ENCODE measurements at regions not wholly inside any gene's neighbourhood (a gene's known extent, or its start where the extent isn't known, plus 50 kb on each side); places are given as distances from the start of the nearest gene placed in this dataset.

DNA sequence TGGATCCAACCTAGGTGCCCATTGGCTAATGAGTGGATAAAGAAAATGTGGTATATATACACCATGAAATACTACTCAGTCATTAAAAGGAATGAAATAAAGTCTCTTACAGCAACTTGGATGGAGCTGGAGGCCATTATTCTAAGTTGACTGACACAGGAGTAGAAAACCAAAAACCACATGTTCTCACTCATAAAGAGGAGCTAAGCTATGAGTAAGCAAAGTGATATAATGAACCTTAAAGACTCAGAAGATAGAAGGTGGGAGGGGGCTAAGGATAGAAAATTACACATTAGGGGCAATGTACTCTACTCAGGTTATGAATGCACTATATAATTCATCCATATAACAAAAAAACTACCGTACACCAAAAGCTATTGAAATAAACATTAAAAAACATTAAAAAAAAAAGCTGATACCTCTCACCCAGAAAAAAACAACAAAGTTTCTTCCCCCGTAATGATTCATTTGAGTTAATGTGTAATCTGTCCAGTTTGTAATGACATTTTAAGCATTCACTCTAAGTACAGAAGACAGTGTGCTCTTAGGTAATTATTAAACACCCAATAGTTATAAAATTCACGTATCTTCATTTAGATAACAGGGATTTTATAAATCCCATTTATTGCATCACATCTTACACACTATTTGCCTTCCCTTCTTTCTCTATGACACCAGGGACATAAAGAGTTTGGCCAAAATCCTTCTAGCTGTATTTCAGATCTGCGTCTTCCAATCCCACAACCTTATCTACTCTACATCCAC, 941.5 kb downstream of the CDH11 start:
- Histone ChIP-seq H3K27ac (no peak overlapping the region), H3K27me3 (no peaks in the 10 kb centered on the region), H3K4me1 (no peaks in the 10 kb centered on the region), H3K4me3 (no peak overlapping the region), H3K9me3 (no peaks in the 10 kb centered on the region), H3K36me3 (no peaks in the 10 kb centered on the region)
- ATAC-seq, result no peak
- TF ChIP-seq, protein P1, sequence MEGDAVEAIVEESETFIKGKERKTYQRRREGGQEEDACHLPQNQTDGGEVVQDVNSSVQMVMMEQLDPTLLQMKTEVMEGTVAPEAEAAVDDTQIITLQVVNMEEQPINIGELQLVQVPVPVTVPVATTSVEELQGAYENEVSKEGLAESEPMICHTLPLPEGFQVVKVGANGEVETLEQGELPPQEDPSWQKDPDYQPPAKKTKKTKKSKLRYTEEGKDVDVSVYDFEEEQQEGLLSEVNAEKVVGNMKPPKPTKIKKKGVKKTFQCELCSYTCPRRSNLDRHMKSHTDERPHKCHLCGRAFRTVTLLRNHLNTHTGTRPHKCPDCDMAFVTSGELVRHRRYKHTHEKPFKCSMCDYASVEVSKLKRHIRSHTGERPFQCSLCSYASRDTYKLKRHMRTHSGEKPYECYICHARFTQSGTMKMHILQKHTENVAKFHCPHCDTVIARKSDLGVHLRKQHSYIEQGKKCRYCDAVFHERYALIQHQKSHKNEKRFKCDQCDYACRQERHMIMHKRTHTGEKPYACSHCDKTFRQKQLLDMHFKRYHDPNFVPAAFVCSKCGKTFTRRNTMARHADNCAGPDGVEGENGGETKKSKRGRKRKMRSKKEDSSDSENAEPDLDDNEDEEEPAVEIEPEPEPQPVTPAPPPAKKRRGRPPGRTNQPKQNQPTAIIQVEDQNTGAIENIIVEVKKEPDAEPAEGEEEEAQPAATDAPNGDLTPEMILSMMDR (IDR thresholded peaks at IDR 0.05), result no peak
- no peak for DNase-seq
- intact Hi-C loops (cut with DNase I), result no loop called here

DNA sequence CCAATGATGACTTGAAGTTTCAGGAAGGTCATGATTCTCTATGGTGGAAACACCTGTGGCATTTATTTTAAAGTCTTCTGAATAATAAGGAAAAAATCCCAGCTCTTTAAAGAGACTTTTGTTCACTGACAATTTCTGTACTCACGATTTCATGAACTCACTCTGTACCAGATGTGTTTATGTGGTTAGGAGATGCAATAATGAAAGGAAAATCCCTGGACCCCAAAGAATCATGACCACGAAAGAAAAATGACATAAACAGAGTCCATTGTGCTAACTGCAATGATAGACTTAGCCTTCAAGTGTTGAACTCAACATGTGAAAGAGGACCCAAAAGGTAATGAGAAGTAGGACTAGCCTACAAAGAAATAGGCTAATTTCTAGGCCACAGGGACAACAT, 947.5 kb downstream of the CDH11 start:
- no peak for ATAC-seq
- Histone ChIP-seq H3K9me3 (no peaks in the 10 kb centered on the region), H3K4me3 (no peak overlapping the region), H3K4me1 (no peaks in the 10 kb centered on the region), H3K27me3 (no peaks in the 10 kb centered on the region), H3K27ac (no peak overlapping the region), H3K36me3 (no peaks in the 10 kb centered on the region)
- intact Hi-C loops (cut with DNase I), result no loop called here
- TF ChIP-seq, protein P1 (IDR thresholded peaks at IDR 0.05), result no peak
- no peak for DNase-seq

DNA sequence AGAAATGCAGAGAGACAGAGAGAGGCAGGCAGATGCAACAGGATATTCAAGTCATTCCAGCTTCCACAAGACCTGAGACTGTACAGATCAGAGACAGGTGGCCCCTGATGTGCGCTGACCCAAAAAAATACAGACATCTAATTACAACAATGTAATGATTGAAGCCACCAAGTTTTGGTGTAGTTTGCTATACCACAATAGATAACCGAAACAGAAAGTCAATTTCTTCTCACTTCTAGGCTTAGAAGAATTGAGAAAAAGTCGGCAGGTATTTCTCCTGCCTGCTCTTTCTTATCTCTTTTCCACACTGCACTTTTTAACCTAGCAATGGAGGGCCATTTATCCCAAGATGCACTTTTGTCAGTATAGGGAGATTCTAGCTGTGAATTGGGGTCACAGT, 949.2 kb downstream of the CDH11 start:
- DNase-seq (no peak), ATAC-seq (no peak)
- Histone ChIP-seq H3K27ac (no peak overlapping the region), H3K4me3 (no peak overlapping the region), H3K27me3 (no peaks in the 10 kb centered on the region), H3K36me3 (no peaks in the 10 kb centered on the region), H3K9me3 (no peaks in the 10 kb centered on the region), H3K4me1 (no peaks in the 10 kb centered on the region)
- TF ChIP-seq, protein P1 (IDR thresholded peaks at IDR 0.05), result no peak
- intact Hi-C loops (cut with DNase I), result no loop called here

DNA sequence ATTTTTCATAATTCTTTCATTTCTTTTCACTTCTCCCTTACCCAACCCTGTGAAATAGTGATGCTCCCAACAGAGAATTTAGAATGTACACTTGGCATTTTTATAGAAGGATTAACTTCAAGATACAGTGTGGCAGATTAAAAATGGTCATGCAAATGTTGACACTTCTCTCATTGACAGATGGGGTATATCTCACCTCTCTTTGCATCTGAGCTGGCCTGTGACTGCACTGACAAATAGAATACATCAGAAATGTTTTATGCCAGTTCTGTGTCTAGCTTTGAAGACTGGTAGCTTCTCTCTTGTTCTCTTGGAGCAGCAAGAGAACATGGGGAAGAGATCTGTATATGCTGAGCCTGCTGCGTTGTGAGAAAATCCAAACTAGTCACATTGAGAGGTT, 949.6 kb downstream of the CDH11 start:
- no peak overlapping the region for H3K27ac ChIP-seq
- no peaks in the 10 kb centered on the region for H3K9me3 ChIP-seq
- TF ChIP-seq, protein P1 (IDR thresholded peaks at IDR 0.05), result no peak
- H3K27me3 ChIP-seq, result no peaks in the 10 kb centered on the region
- H3K4me1 ChIP-seq, result no peaks in the 10 kb centered on the region
- intact Hi-C loops (cut with DNase I), result no loop called here
- no peaks in the 10 kb centered on the region for H3K36me3 ChIP-seq
- ATAC-seq (no peak), DNase-seq (no peak)
- H3K4me3 ChIP-seq, result no peak overlapping the region

DNA sequence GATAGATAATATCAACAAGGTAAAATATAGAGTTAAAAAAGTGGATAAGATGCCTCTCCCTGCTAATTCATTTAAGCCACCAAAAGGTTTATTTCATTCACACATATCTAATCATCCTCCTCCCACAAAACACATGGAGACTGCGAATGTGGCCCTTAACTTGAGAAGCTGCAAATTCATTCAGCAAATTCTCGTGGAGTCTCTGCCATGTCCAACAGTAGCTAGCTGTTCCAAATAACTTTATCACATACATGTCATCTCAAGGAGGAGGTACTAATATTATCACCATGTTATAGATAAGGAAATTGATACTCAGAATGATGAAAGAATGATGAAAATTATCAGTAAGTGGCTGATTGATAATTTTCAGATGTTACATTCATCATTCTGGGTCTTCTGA, 950.2 kb downstream of the CDH11 start:
- Histone ChIP-seq H3K4me1 (no peaks in the 10 kb centered on the region), H3K9me3 (no peaks in the 10 kb centered on the region), H3K36me3 (no peaks in the 10 kb centered on the region), H3K27ac (no peak overlapping the region), H3K4me3 (no peak overlapping the region), H3K27me3 (no peaks in the 10 kb centered on the region)
- intact Hi-C loops (cut with DNase I), result no loop called here
- DNase-seq, result no peak
- TF ChIP-seq, protein P1 (IDR thresholded peaks at IDR 0.05), result no peak
- ATAC-seq, result no peak

DNA sequence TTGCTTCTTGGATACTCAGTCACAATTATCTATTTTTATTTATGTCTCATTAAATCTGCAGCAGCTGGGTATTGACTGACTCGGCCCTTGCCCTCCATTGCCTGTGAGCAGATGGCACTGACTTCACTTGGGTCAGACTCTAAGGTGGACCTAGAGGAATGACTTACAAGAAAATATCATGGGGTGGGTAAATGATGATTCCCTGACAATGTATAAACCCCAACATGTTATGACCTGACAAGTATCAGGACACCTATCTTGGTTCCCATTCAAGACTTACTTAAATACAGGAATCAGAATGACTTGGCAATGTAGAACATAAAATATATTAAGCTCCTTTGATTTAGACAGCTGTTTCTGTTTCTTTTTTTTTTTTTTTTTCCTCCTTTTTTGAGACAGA, 953.5 kb downstream of the CDH11 start:
- H3K9me3 ChIP-seq, result no peaks in the 10 kb centered on the region
- no peak overlapping the region for H3K27ac ChIP-seq
- ATAC-seq (no peak), DNase-seq (no peak)
- TF ChIP-seq, protein P1 (IDR thresholded peaks at IDR 0.05), result no peak
- intact Hi-C loops (cut with DNase I), result no loop called here
- H3K4me1 ChIP-seq, result no peaks in the 10 kb centered on the region
- no peak overlapping the region for H3K4me3 ChIP-seq
- H3K27me3 ChIP-seq, result no peaks in the 10 kb centered on the region
- no peaks in the 10 kb centered on the region for H3K36me3 ChIP-seq

Measured in upper lobe of right lung (tissue), 1 donor.